Astrocyte (in vitro differentiated cells and primary cell): ENCODE measurements at regions not wholly inside any gene's neighbourhood (a gene's known extent, or its start where the extent isn't known, plus 50 kb on each side); places are given as distances from the start of the nearest gene placed in this dataset.

Experiments
- DNase-seq: peaks from one replicate; pipeline ENCODE4 v3.0.0-alpha.2; 2010; ENCODE audit warnings: low read depth
- FAIRE-seq: peaks from 2 replicates; lab custom pipeline; 2011; peaks lifted over from hg19 to GRCh38; lab: Jason Lieb, UNC
- H2AFZ ChIP-seq: 2 replicates; pipeline ENCODE4 v1.6.0; 2012; ENCODE audit warnings: low read depth, low read length, inconsistent platforms
- H3K27ac ChIP-seq: 2 replicates; pipeline ENCODE4 v1.5.1; 2011; ENCODE audit warnings: low read depth, low read length, inconsistent platforms
- H3K27me3 ChIP-seq: 2 replicates; pipeline ENCODE4 v1.6.0; 2011; ENCODE audit warnings: low read length, inconsistent platforms; ENCODE audit not compliant: insufficient read depth
- H3K36me3 ChIP-seq: 2 replicates; pipeline ENCODE4 v1.5.1; 2011; ENCODE audit warnings: low read length, inconsistent platforms; ENCODE audit not compliant: insufficient read depth
- H3K4me1 ChIP-seq: 2 replicates; pipeline ENCODE4 v1.5.1; 2011; ENCODE audit warnings: low read length, inconsistent platforms; ENCODE audit not compliant: insufficient read depth
- H3K4me2 ChIP-seq: 2 replicates; pipeline ENCODE4 v1.6.0; 2012; ENCODE audit warnings: low read length, inconsistent platforms
- H3K4me3 ChIP-seq: 2 replicates; pipeline ENCODE4 v1.5.1; 2011; ENCODE audit warnings: low read depth, mild to moderate bottlenecking, low read length, inconsistent platforms; ENCODE audit not compliant: insufficient read depth
- H3K79me2 ChIP-seq: 2 replicates; pipeline ENCODE4 v1.6.0; 2012; ENCODE audit warnings: mild to moderate bottlenecking, low read length, inconsistent platforms; ENCODE audit not compliant: insufficient read depth
- H3K9ac ChIP-seq: 2 replicates; pipeline ENCODE4 v1.6.0; 2012; ENCODE audit warnings: mild to moderate bottlenecking, low read length, inconsistent platforms
- H3K9me3 ChIP-seq: 2 replicates; pipeline ENCODE4 v1.5.1; 2012; ENCODE audit warnings: low read depth, mild to moderate bottlenecking, low read length, inconsistent platforms; ENCODE audit not compliant: insufficient read depth
- H4K20me1 ChIP-seq: 2 replicates; pipeline ENCODE4 v1.6.0; 2012; ENCODE audit warnings: low read length, inconsistent platforms; ENCODE audit not compliant: insufficient read depth
- H3K27ac Mint-ChIP-seq: one replicate; pipeline ENCODE4 v1.8.0; 2021; ENCODE audit warnings: mild to moderate bottlenecking, mixed read lengths; ENCODE audit not compliant: unreplicated experiment
- H3K27me3 Mint-ChIP-seq: one replicate; pipeline ENCODE4 v1.8.0; 2021; ENCODE audit warnings: low read depth, mixed read lengths; ENCODE audit not compliant: unreplicated experiment
- H3K36me3 Mint-ChIP-seq: one replicate; pipeline ENCODE4 v1.8.0; 2021; ENCODE audit warnings: low read depth, mixed read lengths; ENCODE audit not compliant: unreplicated experiment
- H3K4me1 Mint-ChIP-seq: one replicate; pipeline ENCODE4 v1.8.0; 2021; ENCODE audit warnings: low read depth, mixed read lengths; ENCODE audit not compliant: unreplicated experiment
- H3K4me3 Mint-ChIP-seq: one replicate; pipeline ENCODE4 v1.8.0; 2021; ENCODE audit warnings: mild to moderate bottlenecking, moderate library complexity, mixed read lengths; ENCODE audit not compliant: unreplicated experiment
- H3K9me3 Mint-ChIP-seq: one replicate; pipeline ENCODE4 v1.8.0; 2021; ENCODE audit warnings: mild to moderate bottlenecking, mixed read lengths; ENCODE audit not compliant: unreplicated experiment
- EZH2 ChIP-seq: IDR thresholded peaks from 2 replicates; pipeline ENCODE4 v1.6.1; 2012; ENCODE audit warnings: mild to moderate bottlenecking, low read length, inconsistent platforms; ENCODE audit not compliant: insufficient read depth
- TF ChIP-seq, protein P1 (sequence below): IDR thresholded peaks from 2 replicates; pipeline ENCODE4 v1.5.1; 2011; ENCODE audit warnings: low read depth, mild to moderate bottlenecking, inconsistent platforms, low read length, moderate library complexity; ENCODE audit not compliant: insufficient read depth

GRCh38 chr16:73683804-73684203 is 612.8 kb upstream of the PSMD7 start:
- no peaks in the 10 kb centered on the region for H3K27me3 ChIP-seq
- TF ChIP-seq, protein P1, sequence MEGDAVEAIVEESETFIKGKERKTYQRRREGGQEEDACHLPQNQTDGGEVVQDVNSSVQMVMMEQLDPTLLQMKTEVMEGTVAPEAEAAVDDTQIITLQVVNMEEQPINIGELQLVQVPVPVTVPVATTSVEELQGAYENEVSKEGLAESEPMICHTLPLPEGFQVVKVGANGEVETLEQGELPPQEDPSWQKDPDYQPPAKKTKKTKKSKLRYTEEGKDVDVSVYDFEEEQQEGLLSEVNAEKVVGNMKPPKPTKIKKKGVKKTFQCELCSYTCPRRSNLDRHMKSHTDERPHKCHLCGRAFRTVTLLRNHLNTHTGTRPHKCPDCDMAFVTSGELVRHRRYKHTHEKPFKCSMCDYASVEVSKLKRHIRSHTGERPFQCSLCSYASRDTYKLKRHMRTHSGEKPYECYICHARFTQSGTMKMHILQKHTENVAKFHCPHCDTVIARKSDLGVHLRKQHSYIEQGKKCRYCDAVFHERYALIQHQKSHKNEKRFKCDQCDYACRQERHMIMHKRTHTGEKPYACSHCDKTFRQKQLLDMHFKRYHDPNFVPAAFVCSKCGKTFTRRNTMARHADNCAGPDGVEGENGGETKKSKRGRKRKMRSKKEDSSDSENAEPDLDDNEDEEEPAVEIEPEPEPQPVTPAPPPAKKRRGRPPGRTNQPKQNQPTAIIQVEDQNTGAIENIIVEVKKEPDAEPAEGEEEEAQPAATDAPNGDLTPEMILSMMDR = no peak
- TF ChIP-seq EZH2 = no peak
- no peak overlapping the region for H3K4me3 ChIP-seq
- no peak overlapping the region for H3K27ac ChIP-seq
- H3K79me2 ChIP-seq = no peaks in the 10 kb centered on the region
- no peaks in the 10 kb centered on the region for H3K36me3 Mint-ChIP-seq
- no peak overlapping the region for H2AFZ ChIP-seq
- no peaks in the 10 kb centered on the region for H3K27me3 Mint-ChIP-seq
- no peaks in the 10 kb centered on the region for H3K36me3 ChIP-seq
- H3K9me3 Mint-ChIP-seq = no peaks in the 10 kb centered on the region
- H3K4me1 ChIP-seq = no peaks in the 10 kb centered on the region
- no peak overlapping the region for H3K4me3 Mint-ChIP-seq
- no peak overlapping the region for H3K4me2 ChIP-seq
- no peaks in the 10 kb centered on the region for H3K4me1 Mint-ChIP-seq
- H3K9me3 ChIP-seq = peaks cover 3% of the 10 kb centered on the region
- no peaks in the 10 kb centered on the region for H4K20me1 ChIP-seq
- DNase-seq (no peak), FAIRE-seq (no peak)
- no peak overlapping the region for H3K9ac ChIP-seq
- no peak overlapping the region for H3K27ac Mint-ChIP-seq

DNA sequence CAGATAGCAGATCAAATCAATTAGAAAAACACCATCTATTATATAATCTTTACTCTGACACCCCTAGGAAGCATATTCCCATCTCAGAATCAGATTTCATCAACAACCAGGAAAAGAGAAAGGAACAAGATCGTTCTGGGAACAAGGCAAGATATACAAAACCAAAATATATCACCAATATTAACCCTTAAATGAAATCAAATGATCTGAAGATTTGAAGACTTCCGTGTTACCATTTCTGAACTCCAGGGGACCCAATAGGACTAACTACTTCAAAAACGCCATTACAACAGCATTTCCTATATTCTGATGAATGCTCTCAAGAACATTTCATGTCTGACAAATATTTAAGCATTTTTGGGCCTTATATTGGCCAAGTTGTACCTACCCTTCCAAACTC is 624.2 kb upstream of the ZFHX3 start:
- no peaks in the 10 kb centered on the region for H3K79me2 ChIP-seq
- no peak for DNase-seq
- H3K27me3 Mint-ChIP-seq = no peaks in the 10 kb centered on the region
- no peak overlapping the region for H3K27ac ChIP-seq
- no peak for FAIRE-seq
- no peaks in the 10 kb centered on the region for H3K27me3 ChIP-seq
- no peak for TF ChIP-seq EZH2
- TF ChIP-seq, protein P1 = no peak
- no peaks in the 10 kb centered on the region for H3K36me3 Mint-ChIP-seq
- H3K4me1 ChIP-seq = no peaks in the 10 kb centered on the region
- H3K9ac ChIP-seq = no peak overlapping the region
- no peaks in the 10 kb centered on the region for H3K9me3 Mint-ChIP-seq
- no peak overlapping the region for H3K4me3 Mint-ChIP-seq
- no peaks in the 10 kb centered on the region for H3K9me3 ChIP-seq
- no peak overlapping the region for H3K4me3 ChIP-seq
- H3K27ac Mint-ChIP-seq = no peak overlapping the region
- no peaks in the 10 kb centered on the region for H3K36me3 ChIP-seq
- no peak overlapping the region for H2AFZ ChIP-seq
- H4K20me1 ChIP-seq = no peaks in the 10 kb centered on the region
- H3K4me2 ChIP-seq = no peak overlapping the region
- no peaks in the 10 kb centered on the region for H3K4me1 Mint-ChIP-seq

DNA sequence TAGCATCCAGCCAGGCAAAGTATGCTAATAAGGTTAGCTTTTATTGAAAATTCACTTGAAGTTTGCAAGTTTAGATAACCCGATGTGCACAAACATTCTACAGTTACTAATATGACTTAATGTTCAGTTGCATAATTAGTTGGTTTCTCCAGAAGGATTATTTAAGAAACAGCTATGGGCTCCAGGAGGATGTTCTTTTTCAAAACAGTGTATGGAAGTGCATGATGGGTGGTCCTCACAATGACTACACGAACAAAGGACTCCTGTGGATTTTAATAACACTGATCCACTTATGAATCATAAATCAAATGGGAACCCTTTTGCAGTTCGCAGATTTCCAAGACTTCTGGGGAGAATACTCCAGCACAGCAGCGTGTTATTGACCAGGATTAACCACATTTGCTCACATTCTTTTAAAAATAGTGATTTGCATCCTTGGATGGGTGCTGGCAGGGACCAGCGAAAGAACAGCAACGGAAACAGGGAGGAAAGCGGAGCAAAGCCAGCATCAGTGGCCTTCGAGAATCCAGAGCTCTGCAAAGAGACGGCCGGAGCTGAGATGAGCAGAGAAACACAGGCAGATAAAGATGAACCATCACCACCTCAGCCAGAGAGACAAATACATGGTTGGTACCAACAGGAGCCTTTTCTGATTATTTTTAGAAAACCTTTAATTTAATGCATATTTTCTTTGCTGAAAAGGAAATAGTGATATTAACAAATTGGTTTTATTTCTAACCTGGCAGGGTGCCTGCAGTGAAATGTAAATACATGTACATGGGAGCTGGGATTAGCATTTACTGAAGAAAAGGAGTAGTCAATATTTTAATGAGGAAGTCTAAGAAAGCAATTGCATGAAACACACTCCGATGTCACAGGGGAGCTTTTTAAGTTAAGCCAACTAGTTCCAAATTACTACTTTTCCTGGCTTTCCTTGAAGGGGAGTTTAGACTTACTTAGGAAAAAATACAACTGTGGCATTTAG is 623.2 kb upstream of the ZFHX3 start:
- Mint-ChIP-seq H3K27ac (no peak overlapping the region), H3K4me3 (no peak overlapping the region), H3K9me3 (no peaks in the 10 kb centered on the region), H3K27me3 (no peaks in the 10 kb centered on the region), H3K36me3 (no peaks in the 10 kb centered on the region), H3K4me1 (no peaks in the 10 kb centered on the region)
- H3K9ac ChIP-seq = no peak overlapping the region
- H3K9me3 ChIP-seq = no peaks in the 10 kb centered on the region
- H3K36me3 ChIP-seq = no peaks in the 10 kb centered on the region
- no peak overlapping the region for H3K4me2 ChIP-seq
- no peaks in the 10 kb centered on the region for H3K79me2 ChIP-seq
- TF ChIP-seq, protein P1 = no peak
- no peak for TF ChIP-seq EZH2
- no peaks in the 10 kb centered on the region for H3K4me1 ChIP-seq
- H3K4me3 ChIP-seq = no peak overlapping the region
- H4K20me1 ChIP-seq = no peaks in the 10 kb centered on the region
- H3K27me3 ChIP-seq = no peaks in the 10 kb centered on the region
- H3K27ac ChIP-seq = no peak overlapping the region
- FAIRE-seq (no peak), DNase-seq (no peak)
- no peak overlapping the region for H2AFZ ChIP-seq
